ENCODE measurements at regions not wholly inside any gene's neighbourhood (a gene's known extent, or its start where the extent isn't known, plus 50 kb on each side); places are given as distances from the start of the nearest gene placed in this dataset.
"Not testable (repeated sequence)": the region's sequence is repeated elsewhere in the genome, so short reads cannot be mapped to it uniquely, and the experiment has no call there.

DNA sequence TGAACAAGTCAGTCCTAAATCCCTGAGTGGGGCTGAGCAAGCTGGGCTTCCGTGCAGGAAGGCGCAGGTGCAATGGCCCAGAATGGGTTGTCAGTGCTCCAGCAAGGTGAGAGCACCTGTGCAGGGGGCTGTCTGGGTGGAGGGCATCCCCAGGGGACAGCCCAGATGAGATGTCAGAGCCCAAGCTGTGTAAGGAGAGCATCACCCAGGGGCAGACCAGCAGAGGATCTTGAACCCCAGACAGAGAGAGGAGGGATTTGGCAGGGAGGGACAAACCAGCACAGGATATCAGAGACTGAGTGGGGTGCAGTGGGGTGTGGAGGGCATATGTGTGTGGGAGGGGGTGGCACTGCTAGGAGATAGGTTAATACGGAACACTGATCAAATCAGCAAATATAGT is 114.9 kb upstream of the TMEM45B start:
- DNase-seq, result no peak

- no peak for DNase-seq
These were observed 113.9 kb upstream of the TMEM45B start for GRCh38 chr11:129701706-129702105.

DNA sequence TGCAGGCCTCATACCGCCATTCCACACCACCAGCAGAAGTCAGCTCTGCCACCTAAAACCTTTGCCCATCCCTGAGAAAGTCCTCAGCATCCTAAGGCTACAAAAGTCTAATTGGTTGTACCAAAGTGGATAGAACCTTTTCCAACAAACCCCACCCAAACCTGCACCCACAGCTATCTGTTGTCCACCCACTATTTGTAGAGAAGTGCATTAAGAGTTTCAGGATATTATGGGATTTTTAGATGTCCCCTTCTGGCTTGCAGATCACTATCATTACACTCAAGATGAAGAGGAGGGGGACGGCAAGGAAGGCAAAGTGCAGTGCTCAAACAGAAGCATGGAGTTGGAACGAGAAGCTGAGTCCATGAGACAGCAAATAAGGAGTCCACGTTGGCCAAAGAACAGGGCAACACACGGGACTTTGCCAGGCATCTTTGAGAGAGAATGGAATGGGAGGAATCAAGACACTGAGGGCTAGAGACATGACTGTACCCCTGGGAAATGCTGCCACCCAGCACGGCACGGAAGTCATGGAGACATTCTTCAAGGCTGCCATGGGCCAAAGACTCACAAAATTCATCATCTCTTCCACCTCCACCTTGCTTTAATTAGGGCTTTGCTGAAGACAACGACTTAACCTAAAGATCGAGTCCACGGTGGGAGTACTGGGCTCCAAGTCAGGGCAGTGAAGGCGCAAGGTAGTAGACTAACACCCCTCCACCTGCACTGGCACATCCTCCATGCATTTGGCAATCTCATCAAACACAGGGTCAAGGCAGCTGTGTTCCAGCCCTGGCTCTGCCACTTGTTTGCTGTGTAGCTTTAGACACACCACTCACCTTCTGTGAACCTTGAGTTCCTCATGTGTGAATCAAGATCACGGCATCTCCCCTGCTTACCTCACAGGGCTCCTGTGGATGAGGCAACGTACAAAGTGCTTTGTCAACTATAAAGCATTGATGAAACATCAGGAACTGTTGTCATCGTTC is 112.9 kb upstream of the TMEM45B start:
- no peak for DNase-seq

GRCh38 chr11:129703846-129704245 is 111.8 kb upstream of the TMEM45B start:
- DNase-seq, result no peak

GRCh38 chr11:129704831-129705230 is 110.8 kb upstream of the TMEM45B start:
- no peak for DNase-seq

GRCh38 chr11:129705341-129705740 is 110.3 kb upstream of the TMEM45B start:
- no peak for DNase-seq

- no peak for DNase-seq
These were observed 109.7 kb upstream of the TMEM45B start for GRCh38 chr11:129705933-129706332.

- no peak for DNase-seq
These were observed 105.7 kb upstream of the TMEM45B start for GRCh38 chr11:129709801-129710398.

GRCh38 chr11:129710423-129710822 is 105.2 kb upstream of the TMEM45B start:
- no peak for DNase-seq

DNA sequence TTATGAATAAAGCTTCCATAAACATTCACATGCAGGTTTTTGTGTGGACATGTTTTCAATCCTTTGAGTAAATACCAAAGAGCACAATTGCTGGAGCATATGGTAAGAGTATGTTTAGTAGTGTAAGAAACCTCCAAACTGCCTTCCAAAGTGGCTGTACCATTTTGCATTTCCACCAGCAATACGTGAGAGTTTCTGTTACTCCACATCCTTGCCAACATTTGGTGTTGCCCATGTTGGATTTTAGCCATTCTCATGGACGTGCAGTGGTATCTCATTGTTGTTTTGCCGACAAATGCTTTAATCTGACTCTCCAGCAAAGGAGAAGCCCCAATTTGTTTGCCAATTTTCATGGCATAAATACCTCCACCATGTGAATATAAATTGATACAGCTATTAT is 103.9 kb upstream of the TMEM45B start:
- DNase-seq, result no peak

GRCh38 chr11:129712486-129713240 is 103.0 kb upstream of the TMEM45B start:
- not testable (repeated sequence) for DNase-seq

- DNase-seq, result no peak
These were observed 96.6 kb upstream of the TMEM45B start for GRCh38 chr11:129719037-129719436.

- no peak for DNase-seq
These were observed 95.5 kb upstream of the TMEM45B start for GRCh38 chr11:129720156-129720555.

GRCh38 chr11:129720994-129721393 is 94.7 kb upstream of the TMEM45B start:
- DNase-seq, result no peak

DNA sequence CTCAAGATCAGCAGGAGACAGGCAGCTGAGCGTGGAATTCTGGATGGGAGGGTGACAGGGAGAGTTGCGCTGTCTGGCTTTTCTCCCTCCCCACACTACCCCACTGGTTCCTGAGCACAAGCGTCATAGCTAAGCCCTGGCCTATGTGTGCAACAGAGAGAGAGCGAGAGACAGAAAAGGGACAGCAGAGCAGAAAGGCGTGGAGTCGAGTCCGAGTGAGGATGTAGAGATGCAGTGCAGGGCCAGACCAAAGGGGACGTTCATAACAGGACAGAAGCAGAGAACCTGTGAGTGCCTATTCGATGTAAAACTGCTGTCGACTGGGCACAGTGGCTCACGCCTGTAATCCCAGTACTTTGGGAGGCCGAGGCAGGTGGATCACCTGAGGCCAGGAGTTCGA is 94.0 kb upstream of the TMEM45B start:
- DNase-seq, result no peak

- no peak for DNase-seq
These were observed 93.1 kb upstream of the TMEM45B start for GRCh38 chr11:129722529-129722928.

- DNase-seq, result no peak
These were observed 92.4 kb upstream of the TMEM45B start for GRCh38 chr11:129723146-129723760.

- no peak for DNase-seq
These were observed 91.9 kb upstream of the TMEM45B start for GRCh38 chr11:129723761-129724162.

DNA sequence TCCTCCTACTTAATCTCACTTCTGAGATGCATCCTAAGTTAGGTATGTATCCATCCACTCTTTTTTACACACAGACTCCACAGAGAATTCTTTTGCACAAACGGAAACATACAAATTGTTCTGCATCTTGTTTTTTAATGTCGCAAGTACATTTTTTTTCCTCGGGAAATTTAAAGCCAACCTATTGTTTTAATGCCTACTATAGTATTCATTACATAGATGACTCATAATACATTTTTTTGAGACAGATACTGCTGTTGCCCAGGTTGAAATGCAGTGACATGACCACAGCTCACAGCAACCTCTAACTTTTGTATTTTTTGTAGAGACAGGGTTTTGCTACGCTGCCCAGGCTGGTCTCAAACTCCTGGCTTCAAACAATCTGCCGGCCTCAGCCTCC is 90.8 kb upstream of the TMEM45B start:
- DNase-seq, result no peak

DNA sequence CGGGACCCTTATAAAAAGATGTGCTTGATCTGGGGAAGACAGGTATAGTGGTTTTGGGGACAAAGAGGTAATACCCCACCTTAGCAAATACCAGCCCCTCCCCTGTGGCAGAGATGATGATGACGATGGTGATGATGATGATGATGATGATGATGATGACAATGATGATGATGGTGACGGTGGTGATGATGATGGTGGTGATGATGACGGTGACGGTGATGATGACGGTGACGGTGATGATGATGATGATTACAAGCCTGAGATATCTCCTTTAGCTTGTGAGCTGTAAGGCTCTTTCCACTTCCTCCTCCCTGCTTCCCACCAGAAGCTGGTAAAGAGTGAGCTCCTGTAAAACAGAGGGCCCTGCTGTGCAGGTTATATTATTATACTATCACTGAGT is 89.5 kb upstream of the TMEM45B start:
- DNase-seq, result no peak

- DNase-seq, result no peak
These were observed 87.1 kb upstream of the TMEM45B start for GRCh38 chr11:129728581-129728980.

- DNase-seq, result no peak
These were observed 86.4 kb upstream of the TMEM45B start for GRCh38 chr11:129729216-129729615.

GRCh38 chr11:129729823-129730222 is 85.8 kb upstream of the TMEM45B start:
- DNase-seq, result no peak

All from activated gamma-delta T cell treated with Interleukin-2 at 50 U/mL for 16 hours (primary cell).